Transverse colon (tissue), 3 donors: ENCODE measurements at regions not wholly inside any gene's neighbourhood (a gene's known extent, or its start where the extent isn't known, plus 50 kb on each side); places are given as distances from the start of the nearest gene placed in this dataset.

Source experiments
- CTCF ChIP-seq, 5 experiments: fragments of 200-600 bp in 3 of 5; fragments of 450-650 bp in 2 of 5; sonication (generic) in 3 of 5; IDR thresholded peaks; 1 replicate in 2 of 5; 2 replicates in 3 of 5; pipeline ENCODE4 v1.5.1; 2016 to 2017; ENCODE audit warnings: antibody characterized with exemption in 5 of 5, inconsistent platforms in 3 of 5, mild to moderate bottlenecking in 2 of 5, moderate library complexity in 1 of 5
- EP300 ChIP-seq: sonication (generic); formaldehyde crosslinking; IDR thresholded peaks from one replicate; pipeline ENCODE4 v1.6.1; 2017; ENCODE audit warnings: antibody characterized with exemption, low read depth
- POLR2A ChIP-seq: fragments of 450-650 bp; IDR thresholded peaks from one replicate; pipeline ENCODE4 v1.6.1; 2016; ENCODE audit warnings: antibody characterized with exemption, mild to moderate bottlenecking, moderate library complexity

- TF ChIP-seq CTCF (IDR thresholded peaks at IDR 0.05) (peak; percentile 57 to 76 (median 62)), POLR2A (no peak), EP300 (no peak)
Observed at GRCh38 chr13:80979035-80979641, 638.2 kb upstream of the SPRY2 start.
